ENCODE measurements at regions not wholly inside any gene's neighbourhood (a gene's known extent, or its start where the extent isn't known, plus 50 kb on each side); places are given as distances from the start of the nearest gene placed in this dataset.

DNA sequence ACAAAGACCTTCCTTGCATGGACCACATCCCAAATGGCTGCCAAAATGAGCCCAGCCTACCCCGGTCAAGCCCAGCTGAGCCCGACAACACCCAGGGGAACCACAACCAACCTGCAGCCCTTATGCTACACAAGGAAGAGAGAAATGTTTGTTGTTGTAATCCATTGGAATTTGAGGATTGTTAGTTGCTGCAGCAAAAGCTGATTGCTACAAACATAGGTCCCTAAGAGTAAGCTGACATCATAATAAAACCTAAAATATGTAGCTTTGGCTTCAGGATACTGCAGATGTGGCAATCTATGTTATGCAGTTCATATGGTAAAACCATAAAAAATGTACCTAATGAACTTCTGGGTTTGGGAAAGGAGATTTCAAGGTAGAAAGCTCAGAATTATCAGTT lies 65.5 kb upstream of the DNAH14 start:
- no peak for TF ChIP-seq CTCF (IDR thresholded peaks at IDR 0.05)

DNA sequence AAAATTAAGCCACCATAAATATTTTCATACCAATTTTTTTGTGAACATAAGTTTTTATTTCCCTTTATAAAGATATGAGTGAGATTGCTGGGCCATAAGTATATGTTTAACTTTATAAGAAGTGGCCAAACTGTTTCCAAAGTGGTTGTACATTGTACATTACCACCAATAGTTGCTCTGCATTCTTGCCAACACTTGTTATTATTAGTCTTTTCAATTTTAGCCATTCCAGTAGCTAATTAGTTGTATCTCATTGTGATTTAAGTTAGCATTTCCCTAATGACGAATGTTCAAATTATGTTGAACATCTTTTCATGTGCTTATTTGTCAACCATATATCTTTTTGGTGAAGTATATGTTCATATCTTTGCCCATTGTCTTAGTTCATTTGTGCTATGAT lies 64.0 kb upstream of the DNAH14 start:
- no peak for TF ChIP-seq CTCF (IDR thresholded peaks at IDR 0.05)

DNA sequence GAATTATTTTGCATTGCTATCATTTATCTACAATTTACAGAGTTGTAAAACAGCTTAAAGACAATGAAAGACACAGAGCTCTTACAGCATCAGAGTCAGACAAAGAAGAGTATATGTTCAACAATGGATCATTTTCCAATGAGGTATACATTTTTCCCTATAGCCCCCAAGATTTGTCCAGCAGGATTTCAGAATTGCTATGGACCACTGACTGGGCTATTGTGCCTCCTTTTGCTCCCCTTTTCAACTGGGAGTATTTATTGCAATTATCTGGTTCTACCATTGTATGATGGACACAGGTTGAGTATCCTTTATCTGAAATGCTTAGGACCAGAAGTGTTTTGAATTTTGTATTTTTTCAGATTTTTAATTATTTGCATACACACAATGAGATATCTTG lies 62.5 kb upstream of the DNAH14 start:
- TF ChIP-seq CTCF (IDR thresholded peaks at IDR 0.05) = no peak

DNA sequence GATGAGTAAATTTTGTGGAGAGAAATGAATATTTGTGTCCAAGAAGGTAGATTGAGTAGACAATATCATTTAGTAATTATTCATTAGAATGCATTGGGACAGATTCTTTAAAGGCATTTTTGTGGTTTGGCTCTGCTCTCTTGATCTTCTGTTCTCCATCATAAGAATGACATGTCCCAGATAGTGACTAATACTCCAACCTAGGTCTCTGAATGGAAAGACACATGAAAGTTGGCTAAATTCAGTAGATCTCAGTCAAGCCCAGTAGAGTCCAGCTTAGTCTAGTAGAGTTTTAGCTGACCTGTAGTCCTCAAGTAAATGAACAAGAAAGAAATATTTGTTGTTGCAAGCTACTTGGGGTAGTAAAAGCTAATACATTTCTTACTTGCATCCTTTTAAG lies 61.8 kb upstream of the DNAH14 start:
- TF ChIP-seq CTCF (IDR thresholded peaks at IDR 0.05) = no peak

- no peak for TF ChIP-seq CTCF (IDR thresholded peaks at IDR 0.05)
Observed at GRCh38 chr1:224872832-224873433, 56.5 kb upstream of the DNAH14 start.

- TF ChIP-seq CTCF (IDR thresholded peaks at IDR 0.05) = no peak
Observed at GRCh38 chr1:224873434-224874369, 55.8 kb upstream of the DNAH14 start.

- TF ChIP-seq CTCF (IDR thresholded peaks at IDR 0.05) = no peak
Observed at GRCh38 chr1:224874775-224875174, 54.7 kb upstream of the DNAH14 start.
